NB4 (cell line): ENCODE measurements at regions not wholly inside any gene's neighbourhood (a gene's known extent, or its start where the extent isn't known, plus 50 kb on each side); places are given as distances from the start of the nearest gene placed in this dataset.
"Not testable (repeated sequence)": the region's sequence is repeated elsewhere in the genome, so short reads cannot be mapped to it uniquely, and the experiment has no call there.

Experiments
- DNase-seq: peaks from one replicate; pipeline ENCODE4 v3.0.0; 2010; ENCODE audit warnings: low read depth
- H3K4me3 ChIP-seq: one replicate; pipeline ENCODE4 v1.5.1; 2011; ENCODE audit warnings: mild to moderate bottlenecking, low read depth, low read length, moderate library complexity
- CTCF ChIP-seq: IDR thresholded peaks from one replicate; pipeline ENCODE4 v1.5.1; 2012; ENCODE audit warnings: low read depth, low read length
- MAX ChIP-seq: IDR thresholded peaks from 2 replicates; pipeline ENCODE4 v1.6.1; 2011; ENCODE audit warnings: low read depth, low read length
- MYC ChIP-seq: IDR thresholded peaks from 2 replicates; pipeline ENCODE4 v1.6.1; 2011; ENCODE audit warnings: low read depth, low read length
- POLR2A ChIP-seq: IDR thresholded peaks from 2 replicates; pipeline ENCODE4 v1.6.1; 2011; ENCODE audit warnings: mild to moderate bottlenecking; ENCODE audit not compliant: insufficient read length; ENCODE audit errors: extremely low read depth

- no peak overlapping the region for H3K4me3 ChIP-seq
- no peak for DNase-seq
- TF ChIP-seq MYC: no peak
- no peak for TF ChIP-seq MAX
- TF ChIP-seq CTCF: no peak
- no peak for TF ChIP-seq POLR2A
These were observed 1086.9 kb downstream of the PCDH7 start for GRCh38 chr4:31807036-31807435.

- DNase-seq: no peak
- no peak overlapping the region for H3K4me3 ChIP-seq
- TF ChIP-seq POLR2A (no peak), MYC (no peak), CTCF (no peak), MAX (no peak)
These were observed 1124.2 kb downstream of the PCDH7 start for GRCh38 chr4:31844350-31844749.

GRCh38 chr4:31851946-31852345, 1131.8 kb downstream of the PCDH7 start:
- DNase-seq: no peak
- no peak overlapping the region for H3K4me3 ChIP-seq
- TF ChIP-seq MAX: no peak

DNA sequence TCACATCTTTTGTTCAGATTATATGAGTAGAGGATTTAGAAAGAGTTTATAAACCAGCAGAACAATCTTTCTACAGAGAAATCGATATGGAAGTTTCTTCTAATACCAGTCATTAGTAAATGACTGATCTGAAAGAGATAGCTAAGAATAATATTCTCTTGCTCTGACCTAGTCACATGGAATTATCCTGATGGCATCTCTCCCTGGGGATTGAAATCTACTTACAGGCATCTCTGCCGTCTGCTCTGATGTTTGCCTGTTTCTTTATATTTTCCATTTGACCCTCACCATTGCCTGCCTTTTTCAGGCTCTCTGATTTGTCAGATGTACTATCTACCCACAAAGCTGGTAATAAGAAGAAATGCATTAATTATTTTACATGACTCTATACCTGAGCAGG, 1157.3 kb downstream of the PCDH7 start:
- no peak overlapping the region for H3K4me3 ChIP-seq
- TF ChIP-seq MYC (no peak), POLR2A (no peak), MAX (no peak), CTCF (no peak)
- no peak for DNase-seq

- not testable (repeated sequence) for DNase-seq, H3K4me3 ChIP-seq
These were observed 1160.7 kb downstream of the PCDH7 start for GRCh38 chr4:31880837-31881236.

DNA sequence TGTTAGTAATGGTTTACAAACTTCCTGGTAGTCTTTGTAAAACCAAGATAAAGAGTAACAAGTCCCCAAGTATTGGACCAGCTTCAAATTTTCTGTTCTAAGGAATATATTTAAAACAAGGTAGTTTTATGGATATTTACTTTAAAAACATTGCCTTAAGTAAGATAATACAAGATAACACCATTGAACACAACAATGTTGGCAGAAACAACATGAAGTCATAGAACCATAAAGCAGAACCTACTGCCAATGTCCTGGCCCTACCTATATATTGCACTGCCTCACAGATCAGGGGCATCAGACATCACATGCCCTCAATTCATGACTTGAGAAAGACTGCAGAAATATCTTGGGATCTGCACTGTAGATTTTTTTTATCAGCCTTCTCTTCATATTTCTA, 1176.2 kb downstream of the PCDH7 start:
- DNase-seq: no peak
- no peak overlapping the region for H3K4me3 ChIP-seq
- no peak for TF ChIP-seq POLR2A
- no peak for TF ChIP-seq CTCF
- TF ChIP-seq MAX: no peak
- TF ChIP-seq MYC: no peak

DNA sequence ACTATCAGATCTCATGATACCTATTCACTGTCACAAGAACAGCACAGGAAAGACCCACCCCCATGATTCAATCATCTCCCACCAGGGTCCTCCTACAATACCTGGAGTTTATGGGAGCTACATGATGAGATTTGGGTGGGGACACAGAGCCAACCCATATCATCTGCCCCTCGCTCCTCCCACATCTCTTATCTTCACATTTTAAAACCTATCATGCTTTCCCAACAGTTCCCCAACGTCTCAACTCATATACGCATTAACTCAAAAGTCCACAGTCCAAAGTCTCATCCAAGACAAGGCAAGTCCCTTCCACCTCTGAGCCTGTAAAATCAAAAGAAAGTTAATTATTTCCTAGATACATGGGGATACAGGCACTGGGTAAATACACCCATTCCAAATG, 1185.2 kb downstream of the PCDH7 start:
- H3K4me3 ChIP-seq: no peak overlapping the region
- TF ChIP-seq MYC (no peak), CTCF (no peak), POLR2A (no peak), MAX (no peak)
- DNase-seq: no peak
